ENCODE measurements at regions not wholly inside any gene's neighbourhood (a gene's known extent, or its start where the extent isn't known, plus 50 kb on each side); places are given as distances from the start of the nearest gene placed in this dataset.

GRCh38 chr2:88844960-88845359 is 153.5 kb downstream of the RPIA start:
- Histone ChIP-seq H3K27me3 (peaks cover 3% of the 10 kb centered on the region), H3K9me3 (ENCODE audit: low read depth) (no peaks in the 10 kb centered on the region), H3K4me1 (ENCODE audit: low read depth) (no peaks in the 10 kb centered on the region), H3K36me3 (no peaks in the 10 kb centered on the region), H3K27ac (no peak overlapping the region), H3K4me3 (no peak overlapping the region)
- no peak for TF ChIP-seq CTCF (IDR thresholded peaks at IDR 0.05; ENCODE audit: low read depth, low read length)
- DNase-seq (ENCODE audit: low read depth in 1 of 2, low spot score in 1 of 2) = no peak

- no peaks in the 10 kb centered on the region for H3K9me3 ChIP-seq (ENCODE audit: low read depth)
- DNase-seq (ENCODE audit: low read depth in 1 of 2, low spot score in 1 of 2) = no peak
- no peak overlapping the region for H3K4me3 ChIP-seq
- H3K36me3 ChIP-seq = no peaks in the 10 kb centered on the region
- TF ChIP-seq CTCF (IDR thresholded peaks at IDR 0.05; ENCODE audit: low read depth, low read length) = no peak
- peaks cover 3% of the 10 kb centered on the region for H3K27me3 ChIP-seq
- H3K4me1 ChIP-seq (ENCODE audit: low read depth) = no peaks in the 10 kb centered on the region
- H3K27ac ChIP-seq = no peak overlapping the region
These were observed 154.5 kb downstream of the RPIA start for GRCh38 chr2:88845772-88846661.

- no peaks in the 10 kb centered on the region for H3K9me3 ChIP-seq (ENCODE audit: low read depth)
- H3K36me3 ChIP-seq = no peaks in the 10 kb centered on the region
- no peak overlapping the region for H3K27ac ChIP-seq
- peak in 1 of 2 donors; percentile 26 for DNase-seq (ENCODE audit: low read depth in 1 of 2, low spot score in 1 of 2)
- peaks cover under 1% of the 10 kb centered on the region for H3K27me3 ChIP-seq
- H3K4me3 ChIP-seq = no peak overlapping the region
- no peak for TF ChIP-seq CTCF (IDR thresholded peaks at IDR 0.05; ENCODE audit: low read depth, low read length)
- no peaks in the 10 kb centered on the region for H3K4me1 ChIP-seq (ENCODE audit: low read depth)
These were observed 161.4 kb downstream of the RPIA start for GRCh38 chr2:88852753-88853402.

GRCh38 chr2:88853403-88853790 is 161.9 kb downstream of the RPIA start:
- H3K27ac ChIP-seq = no peak overlapping the region
- DNase-seq (ENCODE audit: low read depth in 1 of 2, low spot score in 1 of 2) = no peak

GRCh38 chr2:88854528-88854927 is 163.1 kb downstream of the RPIA start:
- Histone ChIP-seq H3K36me3 (no peaks in the 10 kb centered on the region), H3K9me3 (ENCODE audit: low read depth) (no peaks in the 10 kb centered on the region), H3K4me3 (no peak overlapping the region), H3K27me3 (no peaks in the 10 kb centered on the region), H3K27ac (no peak overlapping the region), H3K4me1 (ENCODE audit: low read depth) (peaks cover 7% of the 10 kb centered on the region)
- no peak for TF ChIP-seq CTCF (IDR thresholded peaks at IDR 0.05; ENCODE audit: low read depth, low read length)
- DNase-seq (ENCODE audit: low read depth in 1 of 2, low spot score in 1 of 2) = no peak

More at GRCh38 chr2:88853403-88853790, 161.9 kb downstream of the RPIA start:
- H3K36me3 ChIP-seq = no peaks in the 10 kb centered on the region
- no peak overlapping the region for H3K4me3 ChIP-seq
- H3K27me3 ChIP-seq = no peaks in the 10 kb centered on the region
- TF ChIP-seq CTCF (IDR thresholded peaks at IDR 0.05; ENCODE audit: low read depth, low read length) = no peak
- peaks cover 5% of the 10 kb centered on the region for H3K4me1 ChIP-seq (ENCODE audit: low read depth)
- H3K9me3 ChIP-seq (ENCODE audit: low read depth) = no peaks in the 10 kb centered on the region
